GM21717 (cell line): ENCODE measurements at regions not wholly inside any gene's neighbourhood (a gene's known extent, or its start where the extent isn't known, plus 50 kb on each side); places are given as distances from the start of the nearest gene placed in this dataset.

Experiments used
- ATAC-seq: cut with Tn5 transposase; IDR thresholded peaks from one replicate; pipeline ENCODE4 v1.9.1; 2021; ENCODE audit warnings: mild to moderate bottlenecking, moderate library complexity; ENCODE audit not compliant: unreplicated experiment

- ATAC-seq: no peak
These were observed 288.3 kb downstream of the TGFB2 start for GRCh38 chr1:218633238-218633988.

GRCh38 chr1:218634212-218634611 lies 289.1 kb downstream of the TGFB2 start:
- ATAC-seq: no peak

GRCh38 chr1:218636548-218636947 lies 291.4 kb downstream of the TGFB2 start:
- no peak for ATAC-seq

DNA sequence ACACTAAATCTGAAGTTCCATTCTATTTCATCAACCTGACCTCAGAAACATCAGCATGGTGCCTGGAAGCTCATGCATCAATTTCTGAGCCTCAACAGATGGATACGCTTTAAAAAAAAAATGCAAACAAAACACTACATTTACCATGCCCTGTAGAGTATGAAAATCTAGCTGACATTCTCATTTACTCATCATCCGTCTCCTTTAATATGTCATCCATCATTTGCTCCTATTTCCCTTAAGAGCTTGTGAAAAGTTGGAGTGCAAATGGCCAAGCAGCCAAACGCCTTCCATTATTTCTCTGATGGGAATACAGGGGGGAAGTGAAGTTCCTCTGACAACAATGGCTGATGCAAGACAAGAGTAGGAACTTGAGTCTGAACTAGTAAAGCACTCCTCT lies 295.0 kb downstream of the TGFB2 start:
- ATAC-seq: no peak

GRCh38 chr1:218642033-218642948 lies 297.2 kb downstream of the TGFB2 start:
- ATAC-seq: no peak

DNA sequence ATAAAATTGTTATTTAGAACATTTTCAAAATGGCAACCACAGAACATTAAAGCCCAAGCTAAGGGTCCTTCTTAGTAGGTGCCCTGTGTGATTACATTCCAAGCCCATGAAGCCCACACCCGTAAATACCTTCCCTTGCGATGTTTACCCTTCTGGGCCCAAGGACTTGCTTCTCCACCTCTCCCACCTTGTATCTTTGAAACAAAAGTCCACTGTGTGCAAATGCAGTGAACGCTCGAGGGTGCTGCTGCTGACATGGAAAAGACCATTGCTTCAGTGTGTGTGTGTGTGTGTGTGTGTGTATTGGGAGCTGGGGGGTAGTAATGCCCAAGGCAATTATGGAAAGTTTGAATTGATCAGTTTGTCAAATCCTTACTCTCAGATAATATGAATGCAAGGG lies 298.1 kb downstream of the TGFB2 start:
- no peak for ATAC-seq

DNA sequence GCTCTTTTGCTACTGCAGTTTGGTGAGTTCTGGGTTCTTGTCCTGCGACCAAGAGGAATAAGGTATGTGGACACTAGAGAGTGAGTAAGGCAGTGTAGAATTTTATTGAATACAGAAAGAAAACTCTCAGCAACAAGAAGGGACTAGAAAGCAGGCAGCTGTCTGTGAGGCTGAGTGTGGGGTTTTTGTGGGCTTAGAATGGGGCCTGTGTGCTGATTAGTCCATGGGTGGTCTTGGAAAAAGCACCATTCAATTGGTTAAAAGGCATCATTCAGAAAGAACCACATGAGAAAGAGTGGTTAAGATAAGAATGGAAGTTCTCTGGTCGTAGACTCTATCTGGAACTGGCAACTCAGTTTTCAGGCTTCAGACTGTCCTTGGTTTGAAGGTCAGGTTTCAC lies 298.8 kb downstream of the TGFB2 start:
- no peak for ATAC-seq

DNA sequence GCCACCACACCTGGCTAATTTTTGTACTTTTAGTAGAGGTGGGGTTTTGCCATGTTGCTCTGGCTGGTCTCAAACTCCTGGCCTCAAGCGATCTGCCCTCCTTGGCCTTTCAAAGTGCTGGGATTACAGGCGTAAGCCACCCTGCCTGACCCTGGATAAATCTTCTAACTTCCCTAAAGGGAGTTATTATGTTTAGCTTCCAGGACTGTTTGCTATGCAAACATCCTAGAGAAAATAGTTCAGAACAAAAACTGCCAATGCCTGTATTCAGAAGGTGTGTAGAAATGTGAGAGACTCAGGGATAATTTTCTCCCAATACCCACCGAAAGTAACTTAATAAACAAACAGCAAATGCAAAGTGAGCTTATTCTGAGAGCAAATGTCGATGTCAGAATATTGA lies 301.2 kb downstream of the TGFB2 start:
- ATAC-seq: no peak

DNA sequence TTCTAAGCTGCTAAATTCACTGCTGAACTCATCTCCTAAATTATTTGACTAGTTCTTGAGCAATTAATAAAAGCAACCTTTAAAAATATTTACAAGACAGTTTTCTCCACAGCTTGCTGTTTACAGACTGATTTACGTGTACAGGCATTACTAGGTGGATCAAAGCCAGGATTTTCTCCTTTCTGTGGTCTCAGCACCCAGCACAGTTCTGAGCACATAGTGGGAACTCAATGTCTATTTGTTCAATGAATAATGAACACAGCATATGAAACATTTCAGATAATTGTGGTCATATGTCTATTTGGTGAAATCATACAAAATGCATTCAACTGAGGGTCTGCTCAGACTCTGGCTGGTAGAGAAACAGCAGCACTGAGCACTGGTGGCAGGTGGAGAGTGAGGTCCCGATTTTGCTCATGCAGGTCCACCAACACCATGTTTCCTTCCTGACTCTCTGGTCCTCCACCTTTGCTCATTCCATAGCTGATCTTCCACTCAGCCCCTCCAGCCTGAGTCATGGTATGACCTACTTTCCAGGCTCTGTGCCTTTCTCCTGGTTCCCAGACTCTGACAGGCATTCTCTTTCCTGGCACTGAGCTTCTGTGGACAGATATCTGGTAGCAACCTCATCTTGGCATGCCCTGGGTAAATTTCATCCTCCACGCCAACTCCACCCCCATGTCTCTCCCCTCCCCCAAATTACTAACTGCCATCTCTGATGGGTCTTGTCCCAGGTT lies 311.3 kb downstream of the TGFB2 start:
- ATAC-seq: no peak

DNA sequence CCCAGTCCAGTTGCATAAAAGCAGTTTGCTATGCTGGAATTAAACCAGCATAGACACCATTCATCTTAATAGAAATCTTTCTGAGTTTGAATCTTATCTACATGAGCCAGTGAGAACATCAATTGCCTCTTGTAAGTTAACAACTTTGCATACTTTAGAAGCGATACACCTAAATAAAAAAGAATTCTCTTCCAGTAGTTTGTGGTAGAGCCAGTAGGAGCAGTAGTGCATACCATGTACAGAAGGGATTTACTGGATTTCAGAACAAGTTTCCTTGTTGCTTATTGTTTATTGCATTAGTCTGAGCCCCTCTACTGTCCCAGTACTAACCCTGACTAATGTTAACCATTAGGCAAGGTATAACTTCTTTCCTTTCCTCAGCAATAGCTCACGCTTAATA lies 313.1 kb downstream of the TGFB2 start:
- no peak for ATAC-seq

DNA sequence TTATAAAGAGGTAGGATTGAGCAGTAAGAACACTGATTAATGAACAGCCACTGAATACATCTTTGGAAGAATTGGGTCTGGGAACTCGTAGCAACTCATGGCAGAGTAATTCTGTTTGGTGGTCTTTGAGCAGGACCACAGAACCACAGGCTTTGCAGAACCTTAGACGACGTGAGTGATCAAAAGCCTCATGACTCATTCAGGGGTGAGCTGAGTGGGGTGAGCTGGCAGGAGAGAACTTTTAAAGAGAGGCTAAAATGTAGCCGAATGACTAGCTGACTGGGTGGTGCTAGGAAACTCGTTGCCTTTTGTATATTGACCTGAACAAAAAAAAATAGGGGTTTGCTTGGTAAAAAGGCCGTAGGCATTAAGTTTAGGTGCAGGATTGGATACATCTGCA lies 313.8 kb downstream of the TGFB2 start:
- ATAC-seq: no peak

DNA sequence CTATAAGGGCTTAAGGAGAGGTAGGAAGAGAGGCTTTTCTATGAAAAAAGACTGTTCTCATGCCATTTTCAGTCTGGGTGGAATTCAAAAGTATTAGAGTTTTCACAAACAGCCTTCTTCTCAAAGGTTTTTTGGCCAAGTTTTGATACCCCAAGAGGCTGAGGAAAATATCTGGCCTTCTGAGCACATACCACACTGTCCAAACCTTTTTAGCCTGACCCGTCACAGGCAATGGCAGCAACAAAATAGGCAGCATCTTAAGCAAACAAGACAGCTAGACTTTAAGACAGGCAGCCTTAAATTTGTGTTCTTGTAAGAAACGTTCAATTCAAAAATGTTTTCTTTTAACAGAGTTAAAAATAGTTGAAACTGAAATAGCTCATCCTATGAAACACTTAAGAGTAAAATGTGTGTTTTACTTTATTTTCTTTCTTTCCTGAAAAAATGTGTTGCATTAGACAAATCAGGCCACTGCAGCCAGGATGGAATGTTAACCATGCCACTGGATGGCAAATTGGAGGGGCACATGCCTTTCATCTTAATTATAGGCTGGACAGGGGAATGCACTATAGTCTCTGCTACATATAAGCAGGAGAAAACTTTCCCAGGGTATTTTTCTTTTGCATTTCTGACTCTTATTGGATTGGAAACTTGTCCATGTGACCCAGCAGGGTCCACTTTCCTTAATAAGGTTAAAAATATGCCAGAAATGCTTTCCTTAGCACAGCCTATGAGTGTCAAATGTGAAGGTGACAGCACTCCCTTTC lies 315.0 kb downstream of the TGFB2 start:
- ATAC-seq: no peak

DNA sequence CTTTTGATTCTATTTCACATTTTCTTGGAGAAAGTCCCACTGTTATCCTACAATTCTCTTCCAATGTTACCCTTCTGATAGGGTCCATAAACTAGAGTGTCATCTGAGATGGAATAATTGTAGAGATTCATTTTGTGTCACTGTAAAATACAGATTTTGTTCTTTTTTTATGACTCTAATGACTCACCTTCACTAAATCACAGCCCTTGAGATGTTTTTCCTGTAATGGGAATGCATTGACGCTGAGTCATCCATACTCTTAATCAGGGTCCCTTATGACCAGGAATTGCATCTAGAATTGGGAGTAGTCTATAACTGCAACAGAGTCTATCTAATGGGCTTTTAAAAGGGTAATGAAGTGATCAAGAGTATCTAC lies 315.5 kb downstream of the TGFB2 start:
- no peak for ATAC-seq

DNA sequence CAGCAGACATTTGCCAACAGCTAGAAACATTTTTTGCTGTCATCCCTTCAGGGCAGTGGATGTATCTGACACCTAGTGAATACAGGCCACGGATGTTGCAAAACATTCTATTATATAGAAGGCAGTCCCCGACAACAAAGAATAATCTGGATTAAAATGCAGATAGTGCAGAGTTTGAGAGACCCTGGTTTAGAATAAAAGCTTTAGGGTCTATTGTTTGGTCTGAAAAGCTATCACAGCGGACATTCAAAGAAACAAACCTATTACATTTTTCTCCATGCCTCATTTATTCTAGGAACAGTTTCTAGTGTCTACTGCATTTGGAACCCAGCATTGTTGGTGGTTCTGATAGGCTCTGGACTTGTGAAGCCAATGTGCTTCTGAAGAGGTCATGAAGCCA lies 316.3 kb downstream of the TGFB2 start:
- ATAC-seq: no peak

GRCh38 chr1:218664385-218665170 lies 319.4 kb downstream of the TGFB2 start:
- no peak for ATAC-seq

- no peak for ATAC-seq
These were observed 320.1 kb downstream of the TGFB2 start for GRCh38 chr1:218665221-218665620.

DNA sequence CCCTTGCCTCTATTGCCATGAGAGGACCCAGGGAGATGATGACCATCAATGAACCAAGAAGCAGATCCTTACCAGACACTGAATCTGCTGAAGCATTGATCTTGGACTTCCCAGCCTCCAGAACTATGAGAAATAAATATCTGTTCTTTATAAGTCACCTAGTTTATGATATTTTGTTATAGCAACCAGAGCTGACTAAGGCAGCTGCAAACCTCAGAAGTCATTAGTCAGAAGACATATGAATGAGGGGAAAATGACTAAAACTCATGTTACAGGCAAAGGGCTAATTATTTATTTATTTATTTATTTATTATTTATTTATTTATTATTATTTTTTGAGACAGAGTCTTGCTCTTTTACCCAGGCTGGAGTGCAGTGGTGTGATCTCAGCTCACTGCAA lies 321.1 kb downstream of the TGFB2 start:
- no peak for ATAC-seq

DNA sequence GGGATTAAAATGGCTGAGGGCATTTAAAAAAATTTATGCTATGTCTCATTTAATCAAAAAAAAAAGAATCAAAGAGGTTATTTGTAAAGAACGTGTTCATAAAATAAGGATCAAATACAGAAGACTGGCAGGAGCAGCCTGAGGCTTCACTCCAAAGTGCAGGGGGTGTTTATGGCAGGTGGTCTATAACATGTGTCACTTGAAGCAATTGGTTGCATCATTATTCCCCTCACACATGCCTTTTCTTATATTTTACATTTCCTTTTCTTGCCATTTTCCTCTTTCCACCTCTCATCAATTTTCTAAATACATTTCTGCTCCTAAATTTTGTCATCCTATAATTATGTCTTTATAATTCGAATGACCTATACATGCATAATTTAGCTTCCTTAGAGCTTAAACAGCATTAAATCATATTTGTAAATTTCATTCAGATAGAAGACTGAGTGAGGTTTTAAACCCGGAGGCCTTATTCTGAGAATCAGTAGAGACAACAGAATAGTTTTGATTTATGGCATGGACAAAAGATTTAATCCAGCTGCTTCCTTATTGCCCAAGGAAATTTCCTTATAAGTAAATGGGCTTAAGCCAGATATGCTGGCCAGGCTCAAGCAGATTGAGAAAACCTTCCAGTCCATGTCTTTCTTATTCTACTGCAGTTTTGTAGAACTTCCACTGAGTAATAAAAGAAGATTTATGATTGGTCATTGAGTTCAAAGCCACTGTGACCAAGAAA lies 322.8 kb downstream of the TGFB2 start:
- no peak for ATAC-seq

DNA sequence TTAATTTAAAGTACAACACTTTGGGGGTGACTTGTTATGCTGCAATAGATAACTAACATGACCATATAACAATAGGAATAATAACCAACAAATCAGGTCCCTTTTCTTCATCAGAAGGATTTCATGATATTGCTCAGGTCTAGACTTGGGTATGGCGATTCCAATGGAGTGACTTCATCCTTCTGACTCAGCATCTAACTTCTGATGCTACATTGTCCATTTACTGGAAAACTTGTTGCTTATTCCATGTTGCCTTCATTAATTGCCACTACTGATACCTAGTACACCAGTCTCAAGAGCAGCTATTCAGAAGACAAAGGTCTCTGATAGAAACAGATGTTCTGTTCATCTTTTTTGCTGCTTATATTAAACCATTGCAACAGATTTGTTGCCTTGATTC lies 324.3 kb downstream of the TGFB2 start:
- no peak for ATAC-seq
